ENCODE measurements at regions not wholly inside any gene's neighbourhood (a gene's known extent, or its start where the extent isn't known, plus 50 kb on each side); places are given as distances from the start of the nearest gene placed in this dataset.
"Not testable (repeated sequence)": the region's sequence is repeated elsewhere in the genome, so short reads cannot be mapped to it uniquely, and the experiment has no call there.

- peaks cover 16% of the 10 kb centered on the region for H3K9me3 Mint-ChIP-seq
- DNase-seq (ENCODE audit: low spot score in 2 of 2) = no peak
- no peaks in the 10 kb centered on the region for H3K4me1 Mint-ChIP-seq
Measured at GRCh38 chr5:126015235-126016181, 407.7 kb upstream of the GRAMD2B start.

DNA sequence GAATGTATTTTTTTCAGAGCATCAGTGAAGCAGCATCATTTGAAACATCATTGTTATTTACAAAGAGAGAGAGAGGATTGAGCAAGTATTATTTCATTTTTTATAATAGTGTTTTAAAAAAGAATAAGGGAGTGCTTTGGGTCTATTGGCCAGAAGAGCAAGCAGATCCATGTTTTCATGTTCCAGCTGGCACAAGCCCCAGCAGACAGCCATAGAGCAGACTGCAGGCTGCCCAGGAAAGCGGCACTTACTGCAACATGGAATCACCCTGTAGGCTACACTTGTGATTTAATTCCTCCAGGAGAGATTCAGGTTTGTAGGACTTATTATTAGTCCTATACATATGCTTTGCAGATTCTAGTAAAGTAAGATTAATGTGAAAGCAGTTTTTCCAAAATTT lies 407.0 kb upstream of the GRAMD2B start:
- Mint-ChIP-seq H3K4me1 (no peaks in the 10 kb centered on the region), H3K27ac (ENCODE audit: low read depth) (no peak overlapping the region), H3K4me3 (no peak overlapping the region), H3K36me3 (ENCODE audit: insufficient read depth) (no peaks in the 10 kb centered on the region), H3K9me3 (peaks cover 18% of the 10 kb centered on the region), H3K27me3 (no peaks in the 10 kb centered on the region)
- DNase-seq (ENCODE audit: low spot score in 2 of 2) (no peak), ATAC-seq (replicated peaks; ENCODE audit: extremely low read depth, poor library complexity, severe bottlenecking) (no peak)

More at GRCh38 chr5:126015235-126016181, 407.7 kb upstream of the GRAMD2B start:
- H3K27ac Mint-ChIP-seq (ENCODE audit: low read depth) = no peak overlapping the region
- H3K4me3 Mint-ChIP-seq = no peak overlapping the region
- H3K36me3 Mint-ChIP-seq (ENCODE audit: insufficient read depth) = no peaks in the 10 kb centered on the region
- no peaks in the 10 kb centered on the region for H3K27me3 Mint-ChIP-seq
- ATAC-seq (replicated peaks; ENCODE audit: extremely low read depth, poor library complexity, severe bottlenecking) = no peak

DNA sequence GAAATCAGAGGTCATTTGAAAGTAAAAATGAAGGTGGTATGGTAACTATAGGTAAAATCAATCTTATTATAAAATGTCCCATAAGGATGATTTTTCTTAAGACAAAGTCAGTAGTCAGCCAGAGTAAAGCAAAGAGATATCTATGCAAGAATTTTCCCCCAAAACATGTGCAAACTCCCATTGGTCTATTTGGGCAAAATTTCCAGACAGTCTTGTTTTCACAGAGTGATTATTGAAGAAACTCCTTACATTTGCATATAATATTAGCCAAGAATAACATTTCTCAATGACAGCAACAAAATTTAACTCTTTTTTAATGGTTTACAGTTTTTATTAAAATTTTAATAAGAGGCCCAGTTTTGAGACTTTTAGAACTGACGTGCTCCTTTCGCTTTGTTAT lies 406.1 kb upstream of the GRAMD2B start:
- Mint-ChIP-seq H3K9me3 (peaks cover 21% of the 10 kb centered on the region), H3K4me1 (no peaks in the 10 kb centered on the region), H3K36me3 (ENCODE audit: insufficient read depth) (no peaks in the 10 kb centered on the region), H3K27me3 (no peaks in the 10 kb centered on the region), H3K4me3 (no peak overlapping the region), H3K27ac (ENCODE audit: low read depth) (no peak overlapping the region)
- no peak for DNase-seq (ENCODE audit: low spot score in 2 of 2)
- ATAC-seq (replicated peaks; ENCODE audit: extremely low read depth, poor library complexity, severe bottlenecking) = no peak

DNA sequence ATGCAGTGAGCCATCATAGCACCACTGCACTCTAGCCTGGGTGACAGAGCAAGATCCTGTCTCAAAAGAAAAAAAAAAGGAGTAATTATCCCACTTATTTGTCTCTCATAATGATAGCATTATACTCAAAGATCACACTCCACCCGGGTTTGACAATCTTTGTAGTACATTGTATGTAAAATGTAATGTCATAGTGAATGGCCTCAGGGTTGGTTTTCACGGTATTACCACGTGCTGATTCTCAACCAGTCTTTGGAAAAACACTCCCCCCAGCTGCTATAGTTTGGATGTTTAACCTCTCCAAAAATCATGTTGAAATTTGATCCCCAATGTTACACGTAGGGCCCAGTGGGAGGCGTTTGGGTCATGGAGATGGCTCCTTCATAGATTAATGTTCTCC lies 402.4 kb upstream of the GRAMD2B start:
- no peak for DNase-seq (ENCODE audit: low spot score in 2 of 2)
- no peak for ATAC-seq (replicated peaks; ENCODE audit: extremely low read depth, poor library complexity, severe bottlenecking)
- no peaks in the 10 kb centered on the region for H3K36me3 Mint-ChIP-seq (ENCODE audit: insufficient read depth)
- no peak overlapping the region for H3K27ac Mint-ChIP-seq (ENCODE audit: low read depth)
- H3K4me1 Mint-ChIP-seq = no peaks in the 10 kb centered on the region
- H3K4me3 Mint-ChIP-seq = no peak overlapping the region
- H3K9me3 Mint-ChIP-seq = peaks cover 14% of the 10 kb centered on the region
- H3K27me3 Mint-ChIP-seq = no peaks in the 10 kb centered on the region

GRCh38 chr5:126023994-126024441 lies 399.2 kb upstream of the GRAMD2B start:
- Mint-ChIP-seq H3K9me3 (peaks cover 30% of the 10 kb centered on the region), H3K27me3 (no peaks in the 10 kb centered on the region), H3K4me1 (no peaks in the 10 kb centered on the region), H3K27ac (ENCODE audit: low read depth) (no peak overlapping the region), H3K4me3 (no peak overlapping the region), H3K36me3 (ENCODE audit: insufficient read depth) (no peaks in the 10 kb centered on the region)
- ATAC-seq (replicated peaks; ENCODE audit: extremely low read depth, poor library complexity, severe bottlenecking) (no peak), DNase-seq (ENCODE audit: low spot score in 2 of 2) (no peak)

DNA sequence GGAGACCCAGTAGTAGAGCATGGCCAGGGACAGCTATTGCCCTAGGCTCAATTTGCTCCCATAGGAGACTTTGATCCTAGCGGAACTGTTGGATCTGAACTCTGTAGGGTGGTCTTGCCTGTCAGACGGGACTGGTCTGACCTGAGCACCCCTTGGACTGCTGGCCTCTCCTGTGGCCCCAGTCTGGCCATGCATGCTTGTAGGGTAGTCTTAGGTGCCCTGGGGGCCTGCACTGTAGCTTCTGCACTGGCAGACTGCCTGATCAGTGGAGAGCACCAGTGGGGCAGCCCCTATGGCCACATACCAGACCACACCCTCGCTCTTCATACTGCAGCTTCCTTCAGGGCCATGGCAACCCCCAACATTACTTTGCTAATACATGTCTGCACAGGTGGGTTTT lies 396.1 kb upstream of the GRAMD2B start:
- no peaks in the 10 kb centered on the region for H3K36me3 Mint-ChIP-seq (ENCODE audit: insufficient read depth)

DNA sequence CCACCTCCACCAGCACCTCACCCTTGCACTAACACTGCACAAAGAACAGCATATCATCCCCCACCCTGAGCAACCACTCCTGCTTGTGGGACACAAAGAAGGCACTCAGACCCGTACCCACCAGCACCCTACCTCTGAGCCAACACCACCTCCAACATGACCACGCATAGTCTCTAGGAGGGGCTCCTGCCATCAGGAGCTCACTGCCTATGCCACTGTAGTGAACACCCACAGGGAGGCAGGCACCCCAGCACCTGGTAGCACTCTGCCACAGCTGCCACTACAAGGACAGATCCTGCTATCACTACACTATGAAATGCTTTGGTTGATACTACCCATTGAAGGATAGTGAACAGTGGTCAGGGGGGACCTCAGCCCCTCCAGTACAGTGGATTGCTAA lies 395.6 kb upstream of the GRAMD2B start:
- no peak overlapping the region for H3K27ac Mint-ChIP-seq (ENCODE audit: low read depth)
- H3K4me3 Mint-ChIP-seq = no peak overlapping the region
- H3K27me3 Mint-ChIP-seq = no peaks in the 10 kb centered on the region
- no peaks in the 10 kb centered on the region for H3K36me3 Mint-ChIP-seq (ENCODE audit: insufficient read depth)
- peaks cover 28% of the 10 kb centered on the region for H3K9me3 Mint-ChIP-seq
- no peak for ATAC-seq (replicated peaks; ENCODE audit: extremely low read depth, poor library complexity, severe bottlenecking)
- no peaks in the 10 kb centered on the region for H3K4me1 Mint-ChIP-seq
- no peak for DNase-seq (ENCODE audit: low spot score in 2 of 2)

More for the DNA sequence above, 396.1 kb upstream of the GRAMD2B start:
- DNase-seq (ENCODE audit: low spot score in 2 of 2) (no peak), ATAC-seq (replicated peaks; ENCODE audit: extremely low read depth, poor library complexity, severe bottlenecking) (no peak)
- Mint-ChIP-seq H3K4me1 (no peaks in the 10 kb centered on the region), H3K4me3 (no peak overlapping the region), H3K27me3 (no peaks in the 10 kb centered on the region), H3K27ac (ENCODE audit: low read depth) (no peak overlapping the region), H3K9me3 (peaks cover 28% of the 10 kb centered on the region)

GRCh38 chr5:126028336-126028735 lies 394.9 kb upstream of the GRAMD2B start:
- ATAC-seq (replicated peaks; ENCODE audit: extremely low read depth, poor library complexity, severe bottlenecking) = no peak
- H3K36me3 Mint-ChIP-seq (ENCODE audit: insufficient read depth) = no peaks in the 10 kb centered on the region
- H3K27me3 Mint-ChIP-seq = no peaks in the 10 kb centered on the region

DNA sequence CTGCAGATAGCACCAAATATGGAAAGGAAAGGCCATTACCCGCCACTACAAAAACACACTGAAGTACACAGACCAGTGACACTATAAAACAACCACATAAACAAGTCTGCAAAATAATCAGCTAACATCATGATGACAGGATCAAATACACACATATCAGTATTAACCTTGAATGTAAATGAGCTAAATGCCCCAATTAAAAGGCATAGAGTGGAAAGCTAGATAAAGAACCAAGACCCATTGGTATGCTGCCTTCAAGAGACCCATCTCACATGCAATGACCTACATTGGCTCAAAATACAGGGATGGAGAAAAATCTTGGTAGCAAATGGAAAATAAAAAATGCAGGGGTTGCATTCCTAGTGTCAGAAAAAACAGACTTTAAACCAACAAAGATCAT lies 393.9 kb upstream of the GRAMD2B start:
- H3K4me1 Mint-ChIP-seq; H3K4me3 Mint-ChIP-seq; DNase-seq (ENCODE audit: low spot score in 2 of 2); H3K36me3 Mint-ChIP-seq (ENCODE audit: insufficient read depth); H3K27ac Mint-ChIP-seq (ENCODE audit: low read depth); ATAC-seq (replicated peaks; ENCODE audit: extremely low read depth, poor library complexity, severe bottlenecking); H3K27me3 Mint-ChIP-seq: not testable (repeated sequence)
- peaks cover 28% of the 10 kb centered on the region for H3K9me3 Mint-ChIP-seq

More at GRCh38 chr5:126028336-126028735, 394.9 kb upstream of the GRAMD2B start:
- peaks cover 28% of the 10 kb centered on the region for H3K9me3 Mint-ChIP-seq
- DNase-seq (ENCODE audit: low spot score in 2 of 2) = no peak
- no peak overlapping the region for H3K27ac Mint-ChIP-seq (ENCODE audit: low read depth)
- H3K4me3 Mint-ChIP-seq = no peak overlapping the region
- no peaks in the 10 kb centered on the region for H3K4me1 Mint-ChIP-seq

DNA sequence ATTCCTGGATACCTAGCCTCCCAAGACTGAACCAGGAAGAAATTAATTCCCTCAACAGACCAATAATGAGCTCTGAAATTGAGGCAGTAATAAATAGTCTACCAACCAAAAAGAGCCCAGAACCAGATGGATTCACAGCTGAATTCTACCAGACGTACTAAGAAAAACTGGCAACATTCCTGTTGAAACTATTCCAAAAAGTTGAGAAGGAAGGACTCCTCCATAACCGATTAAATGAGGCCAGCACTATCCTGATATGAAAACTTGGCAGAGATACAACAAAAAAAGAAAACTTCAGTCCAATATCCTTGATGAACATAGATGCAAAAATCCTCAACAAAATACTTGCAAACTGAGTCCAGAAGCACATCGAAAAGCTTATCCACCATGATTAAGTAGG lies 392.5 kb upstream of the GRAMD2B start:
- no peak overlapping the region for H3K4me3 Mint-ChIP-seq
- DNase-seq (ENCODE audit: low spot score in 2 of 2) = no peak
- peaks cover 28% of the 10 kb centered on the region for H3K9me3 Mint-ChIP-seq
- H3K27me3 Mint-ChIP-seq = no peaks in the 10 kb centered on the region
- no peaks in the 10 kb centered on the region for H3K36me3 Mint-ChIP-seq (ENCODE audit: insufficient read depth)
- ATAC-seq (replicated peaks; ENCODE audit: extremely low read depth, poor library complexity, severe bottlenecking) = no peak
- H3K4me1 Mint-ChIP-seq = no peaks in the 10 kb centered on the region
- no peak overlapping the region for H3K27ac Mint-ChIP-seq (ENCODE audit: low read depth)

GRCh38 chr5:126031989-126032716 lies 391.1 kb upstream of the GRAMD2B start:
- no peak for DNase-seq (ENCODE audit: low spot score in 2 of 2)
- no peaks in the 10 kb centered on the region for H3K27me3 Mint-ChIP-seq
- H3K4me1 Mint-ChIP-seq = no peaks in the 10 kb centered on the region
- peaks cover 19% of the 10 kb centered on the region for H3K9me3 Mint-ChIP-seq
- H3K4me3 Mint-ChIP-seq = no peak overlapping the region
- no peak overlapping the region for H3K27ac Mint-ChIP-seq (ENCODE audit: low read depth)
- H3K36me3 Mint-ChIP-seq (ENCODE audit: insufficient read depth) = no peaks in the 10 kb centered on the region
- no peak for ATAC-seq (replicated peaks; ENCODE audit: extremely low read depth, poor library complexity, severe bottlenecking)

DNA sequence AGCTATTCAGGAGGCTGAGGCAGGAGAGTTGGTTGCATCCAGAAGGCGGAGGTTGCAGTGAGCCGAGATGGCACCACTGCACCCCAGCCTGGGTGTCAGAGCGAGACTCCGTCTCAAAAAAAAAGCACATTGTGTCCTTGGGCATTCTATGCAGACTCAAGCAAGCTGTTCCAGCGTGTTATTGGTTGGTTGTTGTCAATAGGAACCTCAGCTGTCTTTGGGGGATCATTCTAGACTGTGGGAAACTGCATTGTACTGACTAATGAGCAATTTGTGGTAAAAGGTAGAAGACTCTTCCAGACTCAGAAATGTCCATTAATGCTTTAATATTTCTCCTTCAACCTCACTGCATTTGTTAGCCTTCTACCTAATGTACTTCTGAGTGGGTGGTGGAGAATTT lies 379.5 kb upstream of the GRAMD2B start:
- H3K36me3 Mint-ChIP-seq (ENCODE audit: insufficient read depth) = peaks cover 4% of the 10 kb centered on the region
- H3K4me3 Mint-ChIP-seq = no peak overlapping the region
- no peak for ATAC-seq (replicated peaks; ENCODE audit: extremely low read depth, poor library complexity, severe bottlenecking)
- H3K27me3 Mint-ChIP-seq = no peaks in the 10 kb centered on the region
- H3K4me1 Mint-ChIP-seq = no peaks in the 10 kb centered on the region
- H3K27ac Mint-ChIP-seq (ENCODE audit: low read depth) = no peak overlapping the region
- peaks cover 9% of the 10 kb centered on the region for H3K9me3 Mint-ChIP-seq
- DNase-seq (ENCODE audit: low spot score in 2 of 2) = no peak
